ENCODE measurements at regions not wholly inside any gene's neighbourhood (a gene's known extent, or its start where the extent isn't known, plus 50 kb on each side); places are given as distances from the start of the nearest gene placed in this dataset.
"Not testable (repeated sequence)": the region's sequence is repeated elsewhere in the genome, so short reads cannot be mapped to it uniquely, and the experiment has no call there.

- not testable (repeated sequence) for H3K36me3 ChIP-seq (ENCODE audit: insufficient read depth, low read length)
These were observed 152.0 kb downstream of the TENT5A start for GRCh38 chr6:81600488-81600887.

GRCh38 chr6:81594501-81594900, 158.0 kb downstream of the TENT5A start:
- CTCF ChIA-PET = no interaction called here
- no peaks in the 10 kb centered on the region for H3K36me3 ChIP-seq (ENCODE audit: insufficient read depth, low read length)
- H3K4me1 ChIP-seq (ENCODE audit: insufficient read depth, low read length) = no peaks in the 10 kb centered on the region
- H3K4me3 ChIP-seq (ENCODE audit: low read length) = no peak overlapping the region
- Mint-ChIP-seq H3K27ac (peak overlapping the region in 1 of 8 donors; percentile 30), H3K36me3 (no peaks in the 10 kb centered on the region), H3K4me3 (no peak overlapping the region), H3K4me1 (no peaks in the 10 kb centered on the region), H3K27me3 (no peaks in the 10 kb centered on the region), H3K9me3 (peaks cover 0 to 25% (median 5%) of the 10 kb centered on the region in 5 donors)
- no peaks in the 10 kb centered on the region for H3K27me3 ChIP-seq (ENCODE audit: insufficient read depth, low read length, poor library complexity, severe bottlenecking)
- H3K9me3 ChIP-seq (ENCODE audit: low read length) = no peaks in the 10 kb centered on the region
- POLR2A ChIA-PET = no interaction called here
- no peak for DNase-seq
- no peak overlapping the region for H3K27ac ChIP-seq (ENCODE audit: low read depth, low read length)

More at GRCh38 chr6:81600488-81600887, 152.0 kb downstream of the TENT5A start:
- H3K9me3 ChIP-seq (ENCODE audit: low read length); H3K4me3 ChIP-seq (ENCODE audit: low read length); DNase-seq; H3K4me1 Mint-ChIP-seq; H3K4me1 ChIP-seq (ENCODE audit: insufficient read depth, low read length); H3K27me3 Mint-ChIP-seq; H3K27ac Mint-ChIP-seq; H3K4me3 Mint-ChIP-seq; H3K36me3 Mint-ChIP-seq; H3K27ac ChIP-seq (ENCODE audit: low read depth, low read length); H3K27me3 ChIP-seq (ENCODE audit: insufficient read depth, low read length, poor library complexity, severe bottlenecking); CTCF ChIA-PET; POLR2A ChIA-PET: not testable (repeated sequence)
- peaks cover 7 to 29% (median 11%) of the 10 kb centered on the region in 5 donors for H3K9me3 Mint-ChIP-seq

DNA sequence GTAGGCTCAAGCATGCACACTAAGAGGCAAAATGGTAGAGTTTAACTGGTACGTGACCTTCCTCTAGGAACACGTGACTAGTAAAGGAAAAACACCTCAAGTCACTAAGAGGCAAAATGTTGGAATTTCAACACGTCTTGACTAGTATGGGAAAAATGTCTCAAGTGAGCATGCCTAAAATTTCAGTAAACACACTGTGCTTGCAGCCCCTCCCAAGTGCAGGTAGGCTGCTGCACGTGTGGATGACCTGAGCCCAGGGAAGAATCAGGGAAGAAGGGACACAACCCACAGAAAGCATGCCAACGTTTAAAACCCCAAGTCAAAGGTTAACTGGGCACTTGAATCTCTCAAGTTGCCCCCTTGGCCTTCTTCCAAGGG, 162.2 kb downstream of the TENT5A start:
- ChIA-PET POLR2A (no interaction called here), CTCF (no interaction called here)
- Mint-ChIP-seq H3K36me3 (no peaks in the 10 kb centered on the region), H3K4me3 (no peak overlapping the region), H3K9me3 (peaks cover 3 to 20% (median 11%) of the 10 kb centered on the region in 5 donors), H3K4me1 (no peaks in the 10 kb centered on the region), H3K27me3 (no peaks in the 10 kb centered on the region), H3K27ac (no peak overlapping the region)
- Histone ChIP-seq H3K27me3 (ENCODE audit: insufficient read depth, low read length, poor library complexity, severe bottlenecking) (no peaks in the 10 kb centered on the region), H3K4me3 (ENCODE audit: low read length) (no peak overlapping the region), H3K4me1 (ENCODE audit: insufficient read depth, low read length) (no peaks in the 10 kb centered on the region), H3K36me3 (ENCODE audit: insufficient read depth, low read length) (no peaks in the 10 kb centered on the region), H3K9me3 (ENCODE audit: low read length) (no peaks in the 10 kb centered on the region), H3K27ac (ENCODE audit: low read depth, low read length) (no peak overlapping the region)
- no peak for DNase-seq

- H3K27ac Mint-ChIP-seq = no peak overlapping the region
- ChIA-PET CTCF (no interaction called here), POLR2A (no interaction called here)
- Histone ChIP-seq H3K4me3 (ENCODE audit: low read length) (no peak overlapping the region), H3K27ac (ENCODE audit: low read depth, low read length) (no peak overlapping the region), H3K9me3 (ENCODE audit: low read length) (no peaks in the 10 kb centered on the region), H3K4me1 (ENCODE audit: insufficient read depth, low read length) (no peaks in the 10 kb centered on the region), H3K36me3 (ENCODE audit: insufficient read depth, low read length) (no peaks in the 10 kb centered on the region), H3K27me3 (ENCODE audit: insufficient read depth, low read length, poor library complexity, severe bottlenecking) (no peaks in the 10 kb centered on the region)
- no peaks in the 10 kb centered on the region for H3K27me3 Mint-ChIP-seq
- H3K4me3 Mint-ChIP-seq = no peak overlapping the region
- no peak for DNase-seq
- no peaks in the 10 kb centered on the region for H3K4me1 Mint-ChIP-seq
- no peaks in the 10 kb centered on the region for H3K36me3 Mint-ChIP-seq
- peaks cover 5 to 20% (median 13%) of the 10 kb centered on the region in 5 donors for H3K9me3 Mint-ChIP-seq
These were observed 162.8 kb downstream of the TENT5A start for GRCh38 chr6:81589465-81590313.

DNA sequence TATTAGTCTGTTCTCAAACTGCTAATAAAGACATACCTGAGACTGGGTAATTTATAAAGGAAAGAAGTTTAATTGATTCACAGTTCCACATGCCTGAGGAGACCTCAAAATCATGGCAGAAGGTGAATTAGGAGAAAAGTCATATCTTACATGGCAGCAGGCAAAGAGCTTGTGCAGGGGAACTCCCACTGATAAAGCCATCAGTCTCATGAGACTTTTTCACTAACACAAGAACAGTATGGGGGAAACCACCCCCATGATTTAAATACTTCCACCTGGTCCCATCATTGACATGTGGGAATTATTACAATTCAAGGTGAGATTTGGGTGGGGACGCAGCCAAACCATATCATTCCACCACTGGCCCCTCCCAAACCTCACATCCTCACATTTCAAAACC, 166.8 kb downstream of the TENT5A start:
- CTCF ChIA-PET; H3K27ac Mint-ChIP-seq; H3K4me1 Mint-ChIP-seq; H3K27ac ChIP-seq (ENCODE audit: low read depth, low read length); H3K4me1 ChIP-seq (ENCODE audit: insufficient read depth, low read length); POLR2A ChIA-PET; H3K4me3 ChIP-seq (ENCODE audit: low read length); H3K4me3 Mint-ChIP-seq; H3K27me3 Mint-ChIP-seq; H3K9me3 ChIP-seq (ENCODE audit: low read length); H3K36me3 ChIP-seq (ENCODE audit: insufficient read depth, low read length); DNase-seq; H3K27me3 ChIP-seq (ENCODE audit: insufficient read depth, low read length, poor library complexity, severe bottlenecking); H3K36me3 Mint-ChIP-seq: not testable (repeated sequence)
- H3K9me3 Mint-ChIP-seq = peaks cover 6 to 24% (median 21%) of the 10 kb centered on the region in 5 donors

DNA sequence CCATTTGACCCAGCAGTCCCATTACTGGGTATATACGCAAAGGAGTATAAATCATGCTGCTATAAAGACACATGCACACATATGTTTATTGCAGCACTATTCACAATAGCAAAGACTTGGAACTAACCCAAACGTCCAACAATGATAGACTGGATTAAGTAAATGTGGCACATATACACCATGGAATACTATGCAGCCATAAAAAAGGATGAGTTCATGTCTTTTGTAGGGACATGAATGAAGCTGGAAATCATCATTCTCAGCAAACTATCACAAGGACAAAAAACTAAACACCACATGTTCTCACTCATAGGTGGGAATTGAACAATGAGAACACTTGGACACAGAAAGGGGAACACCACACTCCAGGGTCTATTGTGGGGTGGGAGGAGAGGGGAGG, 168.3 kb downstream of the TENT5A start:
- DNase-seq; H3K4me3 ChIP-seq (ENCODE audit: low read length); H3K4me1 Mint-ChIP-seq; H3K27me3 ChIP-seq (ENCODE audit: insufficient read depth, low read length, poor library complexity, severe bottlenecking); H3K4me3 Mint-ChIP-seq; H3K27me3 Mint-ChIP-seq; H3K4me1 ChIP-seq (ENCODE audit: insufficient read depth, low read length); CTCF ChIA-PET; POLR2A ChIA-PET; H3K9me3 ChIP-seq (ENCODE audit: low read length); H3K36me3 ChIP-seq (ENCODE audit: insufficient read depth, low read length); H3K27ac Mint-ChIP-seq; H3K27ac ChIP-seq (ENCODE audit: low read depth, low read length); H3K36me3 Mint-ChIP-seq: not testable (repeated sequence)
- peaks cover 0 to 26% (median 21%) of the 10 kb centered on the region in 5 donors for H3K9me3 Mint-ChIP-seq

DNA sequence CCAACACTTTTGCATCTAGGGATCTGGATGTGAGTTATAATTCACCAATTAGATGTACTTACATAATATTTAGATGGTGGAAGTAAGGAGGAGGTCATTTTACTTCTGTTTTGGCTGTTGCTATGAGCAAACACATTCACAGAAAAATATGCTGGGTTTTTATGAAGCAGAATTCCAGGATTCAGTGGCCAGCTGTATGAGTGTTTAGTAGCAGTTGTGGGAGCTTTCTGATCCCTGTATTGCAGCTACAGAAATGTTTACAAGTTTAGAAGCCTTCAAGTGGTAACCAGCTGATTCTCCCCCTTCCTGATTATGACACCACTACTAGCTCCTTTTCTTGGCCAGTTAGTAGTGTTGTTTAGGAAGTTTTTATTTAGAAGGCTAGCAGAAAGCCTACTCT, 177.0 kb downstream of the TENT5A start:
- ChIA-PET CTCF (no interaction called here), POLR2A (no interaction called here)
- Mint-ChIP-seq H3K4me1 (no peaks in the 10 kb centered on the region), H3K27ac (no peak overlapping the region), H3K9me3 (peaks cover 7 to 23% (median 13%) of the 10 kb centered on the region in 5 donors), H3K4me3 (no peak overlapping the region), H3K36me3 (no peaks in the 10 kb centered on the region), H3K27me3 (no peaks in the 10 kb centered on the region)
- H3K27ac ChIP-seq (ENCODE audit: low read depth, low read length) = no peak overlapping the region
- DNase-seq = no peak
- no peaks in the 10 kb centered on the region for H3K27me3 ChIP-seq (ENCODE audit: insufficient read depth, low read length, poor library complexity, severe bottlenecking)
- no peaks in the 10 kb centered on the region for H3K9me3 ChIP-seq (ENCODE audit: low read length)
- no peaks in the 10 kb centered on the region for H3K4me1 ChIP-seq (ENCODE audit: insufficient read depth, low read length)
- H3K4me3 ChIP-seq (ENCODE audit: low read length) = no peak overlapping the region
- no peaks in the 10 kb centered on the region for H3K36me3 ChIP-seq (ENCODE audit: insufficient read depth, low read length)

DNA sequence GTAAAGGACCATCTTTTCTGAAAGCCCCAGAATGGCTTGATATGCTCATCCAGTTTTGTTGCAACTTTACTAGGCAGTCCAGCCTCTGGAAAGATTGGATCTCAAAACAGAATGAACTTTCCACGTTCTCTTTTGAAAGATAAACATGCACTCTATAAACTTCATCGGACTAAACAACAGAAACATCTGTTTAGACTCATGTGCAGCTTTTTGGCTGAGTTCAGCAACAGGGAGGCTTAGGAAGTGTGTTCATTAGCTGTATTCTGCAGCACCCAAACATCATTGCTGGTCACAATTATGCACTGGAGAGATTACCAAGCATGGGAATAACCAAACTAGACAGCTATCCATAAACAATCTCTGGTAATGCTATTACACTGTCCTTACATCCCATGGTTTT, 180.5 kb downstream of the TENT5A start:
- no peaks in the 10 kb centered on the region for H3K27me3 ChIP-seq (ENCODE audit: insufficient read depth, low read length, poor library complexity, severe bottlenecking)
- no peaks in the 10 kb centered on the region for H3K4me1 ChIP-seq (ENCODE audit: insufficient read depth, low read length)
- Mint-ChIP-seq H3K27me3 (no peaks in the 10 kb centered on the region), H3K36me3 (no peaks in the 10 kb centered on the region), H3K27ac (no peak overlapping the region), H3K9me3 (peaks cover 9 to 18% (median 14%) of the 10 kb centered on the region in 5 donors), H3K4me1 (no peaks in the 10 kb centered on the region), H3K4me3 (no peak overlapping the region)
- ChIA-PET POLR2A (no interaction called here), CTCF (no interaction called here)
- H3K36me3 ChIP-seq (ENCODE audit: insufficient read depth, low read length) = no peaks in the 10 kb centered on the region
- no peak for DNase-seq
- H3K27ac ChIP-seq (ENCODE audit: low read depth, low read length) = no peak overlapping the region
- H3K9me3 ChIP-seq (ENCODE audit: low read length) = no peaks in the 10 kb centered on the region
- no peak overlapping the region for H3K4me3 ChIP-seq (ENCODE audit: low read length)

Measured in CD8-positive, alpha-beta memory T cell (primary cell).